ENCODE measurements at regions not wholly inside any gene's neighbourhood (a gene's known extent, or its start where the extent isn't known, plus 50 kb on each side); places are given as distances from the start of the nearest gene placed in this dataset.

GRCh38 chr10:78542141-78542489, 508.5 kb downstream of the RPS24 start:
- TF ChIP-seq CTCF (IDR thresholded peaks at IDR 0.05; ENCODE audit: low read length) (no peak), EZH2 (IDR thresholded peaks at IDR 0.05; ENCODE audit: borderline replicate concordance, low read length) (no peak)
